Neural cell (in vitro differentiated cells): ENCODE measurements at regions not wholly inside any gene's neighbourhood (a gene's known extent, or its start where the extent isn't known, plus 50 kb on each side); places are given as distances from the start of the nearest gene placed in this dataset.

Source experiments
- H2AFZ ChIP-seq: fragments of 200-600, 300-800 bp; sonication (generic), shearing (Covaris generic); 2 replicates; pipeline ENCODE4 v1.6.0; 2014; ENCODE audit warnings: low read depth, mild to moderate bottlenecking, antibody characterized with exemption, low read length, moderate library complexity
- H3F3A ChIP-seq: fragments of 200-600 bp; shearing (Covaris generic); 2 replicates; pipeline ENCODE4 v1.6.1; 2016; ENCODE audit warnings: mild to moderate bottlenecking, moderate library complexity, mixed read lengths, antibody characterized with exemption, low read length; ENCODE audit not compliant: insufficient read depth, poor library complexity, severe bottlenecking
- H3K27ac ChIP-seq: fragments of 200-600, 300-800 bp; sonication (generic), shearing (Covaris generic); 2 replicates; pipeline ENCODE4 v1.5.1; 2014; ENCODE audit warnings: mild to moderate bottlenecking, low read length, moderate library complexity
- H3K27me3 ChIP-seq: fragments of 300-800, 200-600 bp; sonication (generic), shearing (Covaris generic); 2 replicates; pipeline ENCODE4 v1.6.0; 2014; ENCODE audit warnings: mild to moderate bottlenecking, low read depth, low read length, moderate library complexity; ENCODE audit not compliant: insufficient read depth
- H3K36me3 ChIP-seq: fragments of 300-800, 200-600 bp; sonication (generic), shearing (Covaris generic); 2 replicates; pipeline ENCODE4 v1.5.1; 2014; ENCODE audit warnings: mild to moderate bottlenecking, antibody characterized with exemption, low read length, moderate library complexity; ENCODE audit not compliant: insufficient read depth
- H3K4me2 ChIP-seq: fragments of 300-800, 200-600 bp; sonication (generic), shearing (Covaris generic); 2 replicates; pipeline ENCODE4 v1.6.0; 2014; ENCODE audit warnings: mild to moderate bottlenecking, low read length
- H3K4me3 ChIP-seq: fragments of 300-800, 200-600 bp; sonication (generic), shearing (Covaris generic); 2 replicates; pipeline ENCODE4 v1.5.1; 2014; ENCODE audit warnings: mild to moderate bottlenecking, low read length, moderate library complexity
- H3K79me2 ChIP-seq: fragments of 200-600 bp; shearing (Covaris generic); replicated peaks from 2 replicates; pipeline ENCODE4 v1.6.0; 2014; ENCODE audit warnings: mild to moderate bottlenecking, low read length, moderate library complexity; ENCODE audit not compliant: insufficient read depth
- H3K9ac ChIP-seq: fragments of 300-800, 200-600 bp; sonication (generic), shearing (Covaris generic); 2 replicates; pipeline ENCODE4 v1.6.1; 2016; ENCODE audit warnings: mild to moderate bottlenecking, low read length, mixed read lengths
- H3K9me2 ChIP-seq: fragments of 200-600 bp; shearing (Covaris generic); 2 replicates; pipeline ENCODE4 v1.6.1; 2016; ENCODE audit warnings: mild to moderate bottlenecking, low read length, mixed read lengths; ENCODE audit not compliant: insufficient read depth
- H3K9me3 ChIP-seq: fragments of 200-600, 300-800 bp; sonication (generic), shearing (Covaris generic); 2 replicates; pipeline ENCODE4 v1.6.1; 2016; ENCODE audit warnings: mild to moderate bottlenecking, mixed run types, low read length, moderate library complexity, mixed read lengths
- H4K20me1 ChIP-seq: fragments of 200-600 bp; shearing (Covaris generic); 2 replicates; pipeline ENCODE4 v1.6.1; 2016; ENCODE audit warnings: mild to moderate bottlenecking, mixed run types; ENCODE audit not compliant: insufficient read depth
- EP300 ChIP-seq: fragments of 450-650 bp; conservative IDR thresholded peaks from 2 replicates; pipeline ENCODE4 v1.6.1; 2014; ENCODE audit warnings: antibody characterized with exemption, mild to moderate bottlenecking, moderate library complexity; ENCODE audit not compliant: poor library complexity, severe bottlenecking
- EZH2 ChIP-seq: fragments of 200-600, 300-800 bp; shearing (Covaris generic), sonication (generic); IDR thresholded peaks from 2 replicates; pipeline ENCODE4 v1.6.1; 2014; ENCODE audit warnings: antibody characterized with exemption, low read length, borderline replicate concordance, mild to moderate bottlenecking; ENCODE audit not compliant: insufficient read depth, poor library complexity, severe bottlenecking
- MXI1 ChIP-seq: fragments of 450-650 bp; conservative IDR thresholded peaks from 2 replicates; pipeline ENCODE4 v1.6.1; 2014; ENCODE audit warnings: antibody characterized with exemption, mild to moderate bottlenecking; ENCODE audit not compliant: poor library complexity, severe bottlenecking
- POLR2AphosphoS5 ChIP-seq: IDR thresholded peaks from 2 replicates; pipeline ENCODE4 v1.6.1; 2012
- RAD21 ChIP-seq: fragments of 450-650 bp; conservative IDR thresholded peaks from 2 replicates; pipeline ENCODE4 v1.6.1; 2014; ENCODE audit warnings: antibody characterized with exemption, mild to moderate bottlenecking, moderate library complexity
- SMC3 ChIP-seq: fragments of 450-650 bp; conservative IDR thresholded peaks from 2 replicates; pipeline ENCODE4 v1.6.1; 2014; ENCODE audit warnings: antibody characterized with exemption, mild to moderate bottlenecking, moderate library complexity; ENCODE audit not compliant: poor library complexity
- TAF1 ChIP-seq: IDR thresholded peaks from 2 replicates; pipeline ENCODE4 v1.6.1; 2012; ENCODE audit warnings: low read depth
- TF ChIP-seq, protein P1 (sequence below): fragments of 450-650 bp; IDR thresholded peaks from 2 replicates; pipeline ENCODE4 v1.5.1; 2014; ENCODE audit warnings: antibody characterized with exemption, mild to moderate bottlenecking, moderate library complexity; ENCODE audit not compliant: poor library complexity, severe bottlenecking
- TF ChIP-seq, protein P2 (sequence below): IDR thresholded peaks from 2 replicates; pipeline ENCODE4 v1.6.1; 2012; ENCODE audit warnings: borderline replicate concordance

DNA sequence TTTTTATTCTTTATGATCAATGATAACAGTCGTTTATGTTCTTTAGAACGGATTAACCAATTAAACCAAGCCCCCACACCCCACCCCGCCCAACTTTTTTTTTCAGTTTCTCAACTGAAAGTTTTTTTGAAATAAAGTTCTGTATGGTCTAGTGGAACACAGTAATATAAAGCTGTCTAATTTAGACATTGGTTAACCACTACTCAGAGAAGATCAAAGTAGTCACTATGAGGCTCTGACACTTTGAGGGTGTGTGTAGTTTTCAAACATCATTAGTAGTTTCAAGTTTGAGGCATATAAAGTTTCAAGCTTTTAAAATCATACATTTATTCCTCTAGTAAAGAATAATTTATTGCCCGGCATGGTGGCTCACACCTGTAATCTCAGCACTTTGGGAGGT lies 413.2 kb downstream of the EFNB2 start:
- Histone ChIP-seq H3K9ac (no peak overlapping the region), H3F3A (no peaks in the 10 kb centered on the region), H3K36me3 (no peaks in the 10 kb centered on the region), H4K20me1 (no peaks in the 10 kb centered on the region), H3K9me3 (no peaks in the 10 kb centered on the region), H2AFZ (no peak overlapping the region), H3K27ac (no peak overlapping the region), H3K9me2 (no peaks in the 10 kb centered on the region), H3K4me2 (no peak overlapping the region), H3K27me3 (no peaks in the 10 kb centered on the region), H3K4me3 (no peak overlapping the region), H3K79me2 (no peaks in the 10 kb centered on the region)
- TF ChIP-seq SMC3 (no peak), POLR2AphosphoS5 (no peak), MXI1 (no peak), TAF1 (no peak), EZH2 (no peak), RAD21 (no peak), EP300 (no peak)
- TF ChIP-seq, protein P1, sequence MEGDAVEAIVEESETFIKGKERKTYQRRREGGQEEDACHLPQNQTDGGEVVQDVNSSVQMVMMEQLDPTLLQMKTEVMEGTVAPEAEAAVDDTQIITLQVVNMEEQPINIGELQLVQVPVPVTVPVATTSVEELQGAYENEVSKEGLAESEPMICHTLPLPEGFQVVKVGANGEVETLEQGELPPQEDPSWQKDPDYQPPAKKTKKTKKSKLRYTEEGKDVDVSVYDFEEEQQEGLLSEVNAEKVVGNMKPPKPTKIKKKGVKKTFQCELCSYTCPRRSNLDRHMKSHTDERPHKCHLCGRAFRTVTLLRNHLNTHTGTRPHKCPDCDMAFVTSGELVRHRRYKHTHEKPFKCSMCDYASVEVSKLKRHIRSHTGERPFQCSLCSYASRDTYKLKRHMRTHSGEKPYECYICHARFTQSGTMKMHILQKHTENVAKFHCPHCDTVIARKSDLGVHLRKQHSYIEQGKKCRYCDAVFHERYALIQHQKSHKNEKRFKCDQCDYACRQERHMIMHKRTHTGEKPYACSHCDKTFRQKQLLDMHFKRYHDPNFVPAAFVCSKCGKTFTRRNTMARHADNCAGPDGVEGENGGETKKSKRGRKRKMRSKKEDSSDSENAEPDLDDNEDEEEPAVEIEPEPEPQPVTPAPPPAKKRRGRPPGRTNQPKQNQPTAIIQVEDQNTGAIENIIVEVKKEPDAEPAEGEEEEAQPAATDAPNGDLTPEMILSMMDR, result no peak
- TF ChIP-seq, protein P2, sequence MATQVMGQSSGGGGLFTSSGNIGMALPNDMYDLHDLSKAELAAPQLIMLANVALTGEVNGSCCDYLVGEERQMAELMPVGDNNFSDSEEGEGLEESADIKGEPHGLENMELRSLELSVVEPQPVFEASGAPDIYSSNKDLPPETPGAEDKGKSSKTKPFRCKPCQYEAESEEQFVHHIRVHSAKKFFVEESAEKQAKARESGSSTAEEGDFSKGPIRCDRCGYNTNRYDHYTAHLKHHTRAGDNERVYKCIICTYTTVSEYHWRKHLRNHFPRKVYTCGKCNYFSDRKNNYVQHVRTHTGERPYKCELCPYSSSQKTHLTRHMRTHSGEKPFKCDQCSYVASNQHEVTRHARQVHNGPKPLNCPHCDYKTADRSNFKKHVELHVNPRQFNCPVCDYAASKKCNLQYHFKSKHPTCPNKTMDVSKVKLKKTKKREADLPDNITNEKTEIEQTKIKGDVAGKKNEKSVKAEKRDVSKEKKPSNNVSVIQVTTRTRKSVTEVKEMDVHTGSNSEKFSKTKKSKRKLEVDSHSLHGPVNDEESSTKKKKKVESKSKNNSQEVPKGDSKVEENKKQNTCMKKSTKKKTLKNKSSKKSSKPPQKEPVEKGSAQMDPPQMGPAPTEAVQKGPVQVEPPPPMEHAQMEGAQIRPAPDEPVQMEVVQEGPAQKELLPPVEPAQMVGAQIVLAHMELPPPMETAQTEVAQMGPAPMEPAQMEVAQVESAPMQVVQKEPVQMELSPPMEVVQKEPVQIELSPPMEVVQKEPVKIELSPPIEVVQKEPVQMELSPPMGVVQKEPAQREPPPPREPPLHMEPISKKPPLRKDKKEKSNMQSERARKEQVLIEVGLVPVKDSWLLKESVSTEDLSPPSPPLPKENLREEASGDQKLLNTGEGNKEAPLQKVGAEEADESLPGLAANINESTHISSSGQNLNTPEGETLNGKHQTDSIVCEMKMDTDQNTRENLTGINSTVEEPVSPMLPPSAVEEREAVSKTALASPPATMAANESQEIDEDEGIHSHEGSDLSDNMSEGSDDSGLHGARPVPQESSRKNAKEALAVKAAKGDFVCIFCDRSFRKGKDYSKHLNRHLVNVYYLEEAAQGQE, result no peak

DNA sequence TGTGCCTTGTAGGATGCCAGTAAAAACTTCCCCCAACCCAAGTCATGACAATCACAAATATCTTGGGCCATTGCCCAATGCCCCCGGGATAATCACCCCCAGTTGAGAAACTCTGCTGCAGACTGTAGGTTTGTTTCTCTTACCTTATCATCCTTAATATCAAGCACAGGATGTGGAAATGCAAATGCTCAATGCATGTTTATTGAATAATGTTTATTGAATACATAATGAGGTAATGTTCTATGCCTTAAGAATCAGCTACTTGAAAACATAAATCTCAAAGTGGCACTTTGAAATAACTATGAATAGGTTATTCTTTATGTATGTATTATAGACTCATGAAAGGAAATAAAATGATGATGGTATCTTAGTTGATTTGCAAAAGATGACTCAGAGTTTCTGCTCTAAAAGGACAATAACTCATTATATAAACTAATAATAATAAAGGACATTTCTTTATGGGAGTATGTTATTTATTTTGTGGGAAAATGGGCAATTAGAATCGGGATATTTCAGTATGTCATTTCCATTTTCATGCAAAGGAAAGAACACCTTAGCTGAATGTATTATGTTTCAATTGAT lies 414.2 kb downstream of the EFNB2 start:
- no peak overlapping the region for H2AFZ ChIP-seq
- H3F3A ChIP-seq, result no peaks in the 10 kb centered on the region
- H4K20me1 ChIP-seq, result no peaks in the 10 kb centered on the region
- no peaks in the 10 kb centered on the region for H3K79me2 ChIP-seq
- H3K9me3 ChIP-seq, result no peaks in the 10 kb centered on the region
- H3K27me3 ChIP-seq, result no peaks in the 10 kb centered on the region
- no peak for TF ChIP-seq TAF1
- TF ChIP-seq EP300, result no peak
- no peak for TF ChIP-seq EZH2
- TF ChIP-seq MXI1, result no peak
- TF ChIP-seq SMC3, result no peak
- TF ChIP-seq RAD21, result no peak
- no peak for TF ChIP-seq POLR2AphosphoS5
- TF ChIP-seq, protein P1, result no peak
- TF ChIP-seq, protein P2, result no peak
- H3K9ac ChIP-seq, result no peak overlapping the region
- H3K36me3 ChIP-seq, result no peaks in the 10 kb centered on the region
- H3K9me2 ChIP-seq, result no peaks in the 10 kb centered on the region
- H3K4me2 ChIP-seq, result no peak overlapping the region
- no peak overlapping the region for H3K4me3 ChIP-seq
- H3K27ac ChIP-seq, result no peak overlapping the region
